ENCODE measurements at regions not wholly inside any gene's neighbourhood (a gene's known extent, or its start where the extent isn't known, plus 50 kb on each side); places are given as distances from the start of the nearest gene placed in this dataset.

- DNase-seq (ENCODE audit: extremely low read depth, low read depth): no peak
- no peak for TF ChIP-seq CTCF (IDR thresholded peaks at IDR 0.05; ENCODE audit: low read depth, low read length, missing control alignments)
- H3K4me3 ChIP-seq (replicated peaks; ENCODE audit: low read depth, low read length): no peak overlapping the region
These were observed 51.5 kb upstream of the ARID1B start for GRCh38 chr6:156725712-156726111.

DNA sequence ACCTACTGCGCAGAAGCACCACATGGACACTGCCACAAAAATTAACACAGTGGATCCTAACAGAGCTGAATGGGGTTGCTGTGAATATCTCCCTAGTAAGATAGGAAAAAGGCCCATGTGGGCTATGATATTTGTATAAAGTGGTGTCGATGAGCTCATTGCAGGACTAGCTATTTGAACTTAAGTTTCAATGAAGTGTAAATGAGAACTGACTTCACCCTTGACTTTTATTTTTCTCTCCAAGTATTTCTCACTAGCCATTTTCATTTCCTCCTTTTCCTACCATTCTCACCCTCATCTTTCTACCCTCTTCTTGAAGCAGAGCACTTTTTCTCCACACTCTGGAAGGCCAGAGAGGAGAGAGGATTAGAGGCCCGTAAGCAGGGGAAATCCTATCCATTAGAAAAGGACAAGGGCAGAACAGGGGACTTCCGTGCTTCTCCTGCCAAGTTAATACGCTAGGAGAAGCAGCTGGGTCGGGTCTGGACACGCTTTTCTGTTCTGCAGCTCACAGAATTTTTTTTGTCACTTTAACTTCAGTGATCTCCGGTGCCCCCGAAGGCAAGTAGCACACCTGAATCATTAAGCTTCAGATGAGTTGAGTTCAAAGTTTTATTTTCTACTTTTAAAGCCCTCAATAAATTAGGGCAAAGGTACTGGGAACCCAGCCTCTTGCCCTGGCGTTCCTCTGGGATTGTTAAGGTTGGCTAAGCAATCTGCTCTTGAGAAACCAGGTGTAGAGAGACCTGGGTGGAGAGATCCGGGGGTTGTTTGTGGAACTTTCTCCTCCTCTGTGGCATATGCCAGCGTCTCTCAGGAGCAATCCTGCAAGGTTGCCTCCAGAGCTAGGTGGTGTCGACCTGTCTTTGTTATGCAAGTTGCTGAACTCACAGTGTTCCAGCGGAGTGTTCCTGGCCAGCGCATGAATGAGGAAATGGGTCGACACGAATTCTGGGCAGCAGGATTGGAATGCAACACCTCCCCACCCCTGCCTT, 56.2 kb upstream of the ARID1B start:
- TF ChIP-seq CTCF (IDR thresholded peaks at IDR 0.05; ENCODE audit: low read depth, low read length, missing control alignments): no peak
- H3K4me3 ChIP-seq (replicated peaks; ENCODE audit: low read depth, low read length): no peak overlapping the region
- no peak for DNase-seq (ENCODE audit: extremely low read depth, low read depth)

GRCh38 chr6:156719720-156720563, 57.2 kb upstream of the ARID1B start:
- H3K4me3 ChIP-seq (replicated peaks; ENCODE audit: low read depth, low read length): no peak overlapping the region
- peak; percentile 16 for DNase-seq (ENCODE audit: extremely low read depth, low read depth)
- TF ChIP-seq CTCF (IDR thresholded peaks at IDR 0.05; ENCODE audit: low read depth, low read length, missing control alignments): no peak

DNA sequence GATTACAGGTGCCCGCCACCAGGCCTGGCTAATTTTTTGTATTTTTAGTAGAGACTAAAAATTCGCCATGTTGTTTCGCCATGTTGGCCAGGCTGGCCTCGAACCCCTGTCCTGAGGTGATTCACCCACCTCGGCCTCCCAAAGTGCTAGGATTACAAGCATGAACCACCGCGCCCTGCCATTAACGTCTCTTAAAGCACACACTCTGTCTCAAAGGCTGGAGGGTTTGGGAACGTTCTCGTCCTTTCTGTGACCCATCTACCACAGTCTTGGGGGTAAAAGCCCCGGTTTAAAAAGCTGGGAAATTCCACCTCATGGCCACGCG, 57.8 kb upstream of the ARID1B start:
- H3K4me3 ChIP-seq (replicated peaks; ENCODE audit: low read depth, low read length): no peak overlapping the region
- no peak for DNase-seq (ENCODE audit: extremely low read depth, low read depth)
- TF ChIP-seq CTCF (IDR thresholded peaks at IDR 0.05; ENCODE audit: low read depth, low read length, missing control alignments): no peak

DNA sequence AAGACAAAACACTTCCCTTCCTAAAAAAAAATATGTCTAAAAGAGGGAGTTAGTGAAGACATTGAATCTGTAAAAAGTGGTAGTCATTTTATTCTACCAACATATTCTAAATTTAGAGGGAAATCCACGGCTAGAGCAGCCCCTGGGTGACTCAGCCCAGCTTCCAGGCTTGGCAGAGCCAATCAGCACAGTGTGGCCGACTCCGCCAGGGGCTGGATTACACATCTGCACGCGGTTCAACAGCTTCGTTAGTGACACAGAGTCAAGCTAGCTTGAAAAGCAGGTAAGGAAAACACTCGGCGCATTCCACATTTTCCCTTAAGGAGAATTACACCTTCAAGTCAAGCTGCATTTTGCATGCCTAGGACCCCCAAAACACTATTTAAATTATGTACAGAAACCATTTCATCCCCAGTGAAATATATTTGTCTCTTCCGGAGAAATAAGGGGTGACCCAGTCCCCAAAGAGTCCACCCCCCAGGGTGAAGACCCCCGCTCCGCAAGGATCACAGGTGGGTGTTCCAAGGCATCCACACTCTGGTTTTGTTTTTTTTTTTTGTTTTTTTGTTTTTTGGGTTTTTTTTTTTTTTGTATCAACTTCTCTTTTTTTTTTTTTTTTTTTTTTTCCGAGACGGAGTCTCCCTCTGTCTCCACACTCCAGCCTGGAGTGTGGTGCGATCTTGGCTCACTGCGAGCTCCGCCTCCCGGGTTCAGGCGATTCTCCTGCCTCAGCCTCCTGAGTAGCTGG, 58.4 kb upstream of the ARID1B start:
- TF ChIP-seq CTCF (IDR thresholded peaks at IDR 0.05; ENCODE audit: low read depth, low read length, missing control alignments): no peak
- DNase-seq (ENCODE audit: extremely low read depth, low read depth): no peak
- no peak overlapping the region for H3K4me3 ChIP-seq (replicated peaks; ENCODE audit: low read depth, low read length)

DNA sequence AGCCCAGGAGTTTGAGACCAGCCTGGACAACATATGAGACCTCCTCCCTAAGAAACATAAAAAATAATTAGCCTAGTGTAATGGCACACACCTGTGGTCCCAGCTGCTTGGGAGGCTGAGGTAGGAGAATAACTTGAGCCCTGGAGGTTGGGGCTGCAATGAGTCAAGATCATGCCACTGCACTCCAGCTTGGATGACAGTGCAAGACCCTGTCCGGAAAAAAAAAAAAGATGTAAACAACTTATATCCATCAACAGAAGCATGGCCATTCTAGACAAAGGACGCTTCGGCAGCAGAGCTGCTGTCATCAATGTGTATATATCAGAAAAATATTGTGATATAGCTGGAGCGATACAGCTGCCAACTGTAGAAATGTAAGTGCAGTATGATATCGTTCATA, 59.6 kb upstream of the ARID1B start:
- DNase-seq (ENCODE audit: extremely low read depth, low read depth): no peak
- no peak overlapping the region for H3K4me3 ChIP-seq (replicated peaks; ENCODE audit: low read depth, low read length)
- TF ChIP-seq CTCF (IDR thresholded peaks at IDR 0.05; ENCODE audit: low read depth, low read length, missing control alignments): no peak
